Large intestine (tissue), 3 donors: ENCODE measurements at regions not wholly inside any gene's neighbourhood (a gene's known extent, or its start where the extent isn't known, plus 50 kb on each side); places are given as distances from the start of the nearest gene placed in this dataset.

ENCODE experiments used
- DNase-seq, 2 donors: peaks; one replicate each; pipeline versions ENCODE4 v3.0.0 to v3.0.0-alpha.2; 2013
- H3K27ac ChIP-seq: one replicate; pipeline ENCODE4 v1.5.1; 2013; ENCODE audit warnings: low read length
- H3K27me3 ChIP-seq: 2 replicates; pipeline ENCODE4 v1.6.1; 2013; ENCODE audit warnings: low read length; ENCODE audit not compliant: control insufficient read depth, insufficient read depth
- H3K36me3 ChIP-seq: 2 replicates; pipeline ENCODE4 v1.6.1; 2013; ENCODE audit warnings: low read length; ENCODE audit not compliant: control insufficient read depth, insufficient read depth
- H3K4me1 ChIP-seq: one replicate; pipeline ENCODE4 v1.6.1; 2013; ENCODE audit warnings: low read length; ENCODE audit not compliant: control insufficient read depth, insufficient read depth
- H3K4me3 ChIP-seq: one replicate; pipeline ENCODE4 v1.5.1; 2013; ENCODE audit warnings: low read length
- H3K9me3 ChIP-seq: one replicate; pipeline ENCODE4 v1.6.1; 2013; ENCODE audit warnings: mild to moderate bottlenecking, low read depth, low read length, moderate library complexity; ENCODE audit not compliant: control insufficient read depth
- WGBS: methylation state at CpG from one replicate; pipeline ENCODE4 v1.1.5; 2013; ENCODE audit warnings: low lambda C conversion rate; ENCODE audit not compliant: insufficient coverage; 5-methylcytosine and 5-hydroxymethylcytosine counted together

DNA sequence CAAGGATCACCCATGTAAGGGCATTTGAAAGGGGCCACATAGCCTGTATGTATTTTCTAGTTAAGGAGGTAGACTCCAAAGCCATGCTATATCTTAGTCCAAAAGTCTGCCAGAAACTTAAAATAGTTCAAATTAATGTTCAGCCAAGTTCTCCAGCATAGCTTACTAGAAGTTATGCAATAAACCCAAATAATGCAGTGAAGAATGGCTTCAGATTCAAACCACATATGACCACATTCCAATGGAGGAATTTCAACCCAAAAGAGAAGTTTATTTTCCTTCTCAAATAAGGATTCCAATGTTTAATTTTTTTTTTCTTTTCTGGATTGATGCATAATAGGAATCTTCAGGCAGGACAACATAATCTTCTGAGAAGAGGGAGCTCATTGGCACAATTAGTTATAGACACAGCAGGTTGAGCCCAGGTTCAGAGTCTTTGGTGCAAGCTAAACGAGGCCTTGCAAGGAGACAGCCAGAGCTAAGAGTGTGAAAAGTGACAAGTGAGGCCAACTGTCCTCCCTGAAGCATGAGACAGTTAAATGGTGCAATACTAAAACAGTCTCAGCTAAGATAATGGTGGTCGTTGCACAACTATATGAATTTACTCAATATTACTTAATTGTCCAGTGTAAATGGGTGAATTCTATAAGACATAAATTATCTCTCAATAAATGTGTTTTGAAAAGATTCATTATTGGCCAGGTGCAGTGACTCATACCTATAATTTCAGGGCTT, 598.8 kb upstream of the CDH4 start:
- Histone ChIP-seq H3K4me1 (no peaks in the 10 kb centered on the region), H3K27ac (no peak overlapping the region), H3K36me3 (no peaks in the 10 kb centered on the region), H3K9me3 (peaks cover 5% of the 10 kb centered on the region), H3K4me3 (no peak overlapping the region), H3K27me3 (no peaks in the 10 kb centered on the region)
- WGBS = 20% methylated on average over 1 of the region's 2 CpGs
- DNase-seq = no peak

DNA sequence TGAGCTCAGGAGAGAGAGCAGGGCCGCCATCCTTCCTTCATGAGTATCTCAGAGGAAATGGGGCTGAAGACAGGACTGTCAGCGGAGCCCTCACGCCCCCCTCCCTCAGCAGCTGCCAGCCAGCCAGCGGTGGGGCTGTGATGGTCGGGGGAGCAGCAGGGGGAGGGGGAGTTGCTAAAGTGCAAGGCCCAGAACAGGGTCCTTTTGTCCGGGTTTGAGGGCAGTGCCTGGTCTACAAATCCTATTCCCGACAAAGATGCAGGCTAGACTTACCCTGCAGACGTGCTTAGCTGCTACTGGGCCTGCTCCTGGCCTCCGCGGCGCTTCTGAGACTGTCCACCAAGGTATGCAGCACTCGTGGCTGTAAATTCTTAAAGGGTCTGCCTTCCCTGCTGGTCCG, 593.4 kb upstream of the CDH4 start:
- H3K27me3 ChIP-seq = no peaks in the 10 kb centered on the region
- H3K27ac ChIP-seq = no peak overlapping the region
- no peak for DNase-seq
- H3K9me3 ChIP-seq = no peaks in the 10 kb centered on the region
- no CpG with 5 or more reads among the region's 13 CpGs for WGBS
- H3K4me1 ChIP-seq = no peaks in the 10 kb centered on the region
- no peaks in the 10 kb centered on the region for H3K36me3 ChIP-seq
- no peak overlapping the region for H3K4me3 ChIP-seq

DNA sequence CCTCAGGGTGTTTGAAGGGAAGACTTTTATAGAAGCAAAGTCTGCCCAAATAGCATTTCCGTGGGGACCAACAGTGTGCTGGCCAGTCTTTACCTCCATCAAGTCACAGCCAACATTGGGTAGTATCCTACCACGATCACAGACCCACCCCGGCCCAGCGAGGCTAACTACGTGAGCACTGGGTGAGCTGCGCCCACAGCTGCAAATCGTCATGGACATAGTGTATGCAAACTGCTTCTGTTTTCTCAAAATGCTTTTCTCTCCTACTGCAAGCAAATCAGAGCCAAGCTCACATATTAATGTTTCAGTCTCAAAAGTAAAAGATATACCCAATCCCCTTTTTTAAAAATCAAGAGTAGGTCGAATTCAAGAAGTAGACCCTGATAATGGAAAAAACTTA, 592.8 kb upstream of the CDH4 start:
- 83% methylated on average over 1 of the region's 8 CpGs for WGBS
- no peaks in the 10 kb centered on the region for H3K4me1 ChIP-seq
- no peak overlapping the region for H3K4me3 ChIP-seq
- no peaks in the 10 kb centered on the region for H3K9me3 ChIP-seq
- no peaks in the 10 kb centered on the region for H3K27me3 ChIP-seq
- no peak overlapping the region for H3K27ac ChIP-seq
- no peak for DNase-seq
- no peaks in the 10 kb centered on the region for H3K36me3 ChIP-seq

DNA sequence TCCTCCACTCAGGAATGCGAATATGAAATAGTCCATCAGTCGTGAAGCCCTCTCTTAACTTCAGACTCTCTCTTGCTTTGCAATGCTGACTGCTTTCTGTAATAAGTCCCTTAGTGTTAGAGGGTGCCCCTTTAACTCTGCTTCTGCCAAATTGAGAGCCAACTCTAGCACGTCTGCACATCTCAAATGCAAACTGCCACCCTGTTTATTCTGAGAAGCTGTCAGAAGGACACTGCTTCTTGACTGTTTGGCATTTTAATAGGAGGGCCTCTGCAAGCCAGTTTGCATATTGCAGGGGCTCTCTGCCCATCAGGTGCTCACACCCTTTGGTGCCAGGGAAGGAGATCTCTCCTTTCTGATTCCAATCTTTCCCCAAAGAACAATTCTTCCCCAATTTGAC, 589.8 kb upstream of the CDH4 start:
- Histone ChIP-seq H3K27ac (no peak overlapping the region), H3K36me3 (no peaks in the 10 kb centered on the region), H3K27me3 (no peaks in the 10 kb centered on the region), H3K4me3 (no peak overlapping the region), H3K4me1 (no peaks in the 10 kb centered on the region), H3K9me3 (no peaks in the 10 kb centered on the region)
- DNase-seq = no peak
- 20% methylated on average over 1 of the region's 3 CpGs for WGBS

DNA sequence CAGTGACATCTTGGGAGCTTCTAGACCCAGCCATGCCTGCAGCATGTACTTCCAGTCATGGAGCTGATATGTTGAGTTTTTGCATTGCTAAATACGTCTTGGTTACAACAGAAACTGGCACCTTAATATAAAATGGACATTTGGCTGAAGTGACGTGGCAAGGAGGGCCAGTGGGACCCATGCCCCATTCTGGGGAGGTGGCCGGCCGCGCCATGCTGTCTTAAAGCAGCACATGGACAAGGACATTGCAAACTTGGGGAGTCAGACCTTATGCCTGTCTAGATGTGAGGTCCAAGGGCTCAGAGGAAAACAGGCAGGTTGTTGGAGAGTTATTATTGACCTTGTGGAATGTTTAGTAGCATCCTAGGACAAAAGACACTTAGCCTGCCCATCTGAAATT, 588.0 kb upstream of the CDH4 start:
- Histone ChIP-seq H3K9me3 (no peaks in the 10 kb centered on the region), H3K4me1 (no peaks in the 10 kb centered on the region), H3K4me3 (no peak overlapping the region), H3K27me3 (no peaks in the 10 kb centered on the region), H3K27ac (no peak overlapping the region), H3K36me3 (no peaks in the 10 kb centered on the region)
- WGBS = no CpG with 5 or more reads among the region's 5 CpGs
- no peak for DNase-seq

DNA sequence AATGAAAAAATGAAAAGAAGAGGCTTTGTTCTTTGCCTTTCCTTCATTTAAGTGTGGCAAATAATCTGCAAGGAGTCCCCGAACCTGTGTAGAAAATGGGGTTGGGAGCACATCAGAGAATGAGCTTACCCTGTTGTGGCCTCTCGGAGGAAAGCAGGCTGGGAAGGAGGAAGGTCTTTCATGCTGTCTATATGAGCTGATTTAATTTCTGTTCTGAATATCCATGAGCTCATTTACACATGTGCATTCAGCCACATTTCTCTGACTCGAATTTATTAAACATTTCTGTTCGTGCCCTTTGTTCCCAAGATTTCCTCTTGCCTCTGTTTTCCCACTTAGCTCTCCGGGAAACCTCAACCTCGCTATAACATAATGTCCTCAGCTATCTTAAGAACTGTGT, 584.4 kb upstream of the CDH4 start:
- no peak overlapping the region for H3K4me3 ChIP-seq
- no peak overlapping the region for H3K27ac ChIP-seq
- no peaks in the 10 kb centered on the region for H3K9me3 ChIP-seq
- no peaks in the 10 kb centered on the region for H3K27me3 ChIP-seq
- no peaks in the 10 kb centered on the region for H3K36me3 ChIP-seq
- DNase-seq = no peak
- H3K4me1 ChIP-seq = no peaks in the 10 kb centered on the region
- WGBS = 61% methylated on average over 4 of the region's 6 CpGs

DNA sequence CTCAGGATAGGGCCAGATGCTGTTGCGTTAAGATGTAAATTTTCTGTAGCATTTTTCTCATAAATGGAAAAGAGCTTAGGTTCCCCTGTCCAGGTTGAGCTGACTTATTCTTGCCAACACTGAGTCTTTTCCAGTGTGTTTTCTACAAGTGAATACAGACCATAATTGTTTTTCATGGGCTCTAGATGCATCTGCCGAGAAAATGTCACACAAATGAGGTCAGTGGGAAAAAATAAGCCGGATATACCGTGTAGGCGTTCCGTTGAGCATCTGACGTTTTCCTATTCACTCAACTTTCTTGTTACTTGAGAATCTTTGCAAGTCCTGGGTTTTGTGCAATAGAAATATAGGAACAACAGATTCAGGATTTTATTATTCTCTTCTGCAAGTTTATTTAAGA, 582.9 kb upstream of the CDH4 start:
- Histone ChIP-seq H3K27ac (no peak overlapping the region), H3K36me3 (no peaks in the 10 kb centered on the region), H3K27me3 (no peaks in the 10 kb centered on the region), H3K4me1 (no peaks in the 10 kb centered on the region), H3K9me3 (no peaks in the 10 kb centered on the region), H3K4me3 (no peak overlapping the region)
- WGBS = no CpG with 5 or more reads among the region's 7 CpGs
- DNase-seq = no peak

DNA sequence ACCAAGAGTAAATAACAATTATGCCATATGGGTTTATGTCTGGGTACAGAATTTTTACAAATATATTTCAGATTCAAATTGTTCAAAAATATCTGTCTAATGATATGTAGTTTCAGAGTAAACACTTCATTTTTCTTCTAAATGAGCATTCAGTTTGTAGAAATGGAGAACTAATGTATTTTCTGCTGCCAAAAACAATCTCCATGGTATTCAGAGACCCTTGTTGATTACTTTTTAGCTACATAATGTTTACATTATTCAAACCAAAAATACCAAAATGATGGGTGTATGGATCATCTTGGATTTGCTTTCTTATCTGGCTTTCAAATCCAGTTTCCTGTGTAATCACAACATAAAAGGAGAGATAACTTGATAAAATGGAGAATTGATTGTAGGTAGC, 576.0 kb upstream of the CDH4 start:
- no peaks in the 10 kb centered on the region for H3K36me3 ChIP-seq
- no peak for DNase-seq
- H3K27me3 ChIP-seq = no peaks in the 10 kb centered on the region

DNA sequence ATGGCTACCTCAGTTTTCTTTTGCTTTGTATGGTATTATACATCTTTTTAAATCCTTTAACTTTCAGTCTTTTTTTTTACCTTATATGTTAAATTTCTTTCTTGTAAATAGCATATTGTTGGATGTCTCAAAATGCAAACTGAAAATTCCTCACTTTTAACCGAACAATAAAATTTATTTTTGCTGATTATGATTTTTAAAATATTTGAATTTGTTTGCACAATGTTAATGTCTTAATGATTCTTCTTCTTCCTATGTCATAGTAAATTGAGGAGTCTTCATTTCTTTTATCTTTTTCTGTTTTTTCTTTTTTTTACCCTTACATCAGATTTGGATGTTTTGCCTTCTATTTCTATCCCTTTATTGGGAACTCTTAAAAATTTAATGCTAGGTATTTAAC, 574.2 kb upstream of the CDH4 start:
- no peaks in the 10 kb centered on the region for H3K4me1 ChIP-seq
- WGBS = 80% methylated on average over 1 of the region's 1 CpG
- H3K27me3 ChIP-seq = no peaks in the 10 kb centered on the region

More for the DNA sequence above, 576.0 kb upstream of the CDH4 start:
- Histone ChIP-seq H3K4me3 (no peak overlapping the region), H3K9me3 (no peaks in the 10 kb centered on the region), H3K27ac (no peak overlapping the region), H3K4me1 (no peaks in the 10 kb centered on the region)

DNA sequence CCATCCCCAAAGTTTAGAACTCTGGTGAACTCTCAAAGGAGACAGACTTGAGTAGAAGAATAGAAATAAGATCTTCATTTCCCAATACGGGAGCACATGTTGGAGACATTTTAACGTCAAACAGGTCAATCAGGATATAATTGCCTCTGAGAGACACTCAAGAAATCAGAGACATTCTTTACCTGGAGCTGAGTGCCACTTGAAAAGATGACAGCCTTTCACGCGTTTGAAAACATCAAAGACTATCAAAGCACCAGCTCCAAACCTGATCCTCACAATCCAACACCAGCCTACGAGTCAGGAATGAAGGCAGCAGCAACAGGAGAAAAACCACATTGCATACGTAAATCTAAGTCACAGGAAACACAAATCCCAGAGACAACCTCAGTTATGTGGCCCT, 571.5 kb upstream of the CDH4 start:
- DNase-seq = no peak
- Histone ChIP-seq H3K4me1 (no peaks in the 10 kb centered on the region), H3K4me3 (no peak overlapping the region), H3K27me3 (no peaks in the 10 kb centered on the region), H3K36me3 (no peaks in the 10 kb centered on the region), H3K9me3 (no peaks in the 10 kb centered on the region), H3K27ac (no peak overlapping the region)
- no CpG with 5 or more reads among the region's 6 CpGs for WGBS

More for the DNA sequence above, 574.2 kb upstream of the CDH4 start:
- H3K4me3 ChIP-seq = no peak overlapping the region
- H3K36me3 ChIP-seq = no peaks in the 10 kb centered on the region
- no peaks in the 10 kb centered on the region for H3K9me3 ChIP-seq
- H3K27ac ChIP-seq = no peak overlapping the region
- DNase-seq = no peak

DNA sequence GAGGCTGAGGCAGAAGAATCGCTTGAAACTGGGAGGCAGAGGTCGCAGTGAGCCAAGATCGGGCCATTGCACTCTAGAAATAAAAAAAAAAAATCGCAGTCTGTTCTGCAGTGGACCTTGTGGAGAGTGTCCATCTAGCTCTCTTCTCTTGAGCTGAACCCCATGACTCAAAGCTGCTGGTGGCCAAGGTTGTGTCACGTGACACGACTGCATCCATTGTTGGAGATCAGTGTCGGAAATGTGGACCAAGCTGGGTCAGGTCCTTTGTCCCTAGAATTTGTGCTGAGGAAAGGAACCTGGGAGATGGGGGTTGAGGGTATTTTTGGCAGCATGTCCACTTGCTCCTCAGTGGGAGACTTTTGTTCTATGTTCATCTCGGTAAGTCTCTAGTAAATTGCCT, 564.8 kb upstream of the CDH4 start:
- H3K4me3 ChIP-seq = no peak overlapping the region
- WGBS = no CpG with 5 or more reads among the region's 8 CpGs
- no peaks in the 10 kb centered on the region for H3K27me3 ChIP-seq
- DNase-seq = no peak
- H3K9me3 ChIP-seq = no peaks in the 10 kb centered on the region
- H3K4me1 ChIP-seq = no peaks in the 10 kb centered on the region
- H3K36me3 ChIP-seq = no peaks in the 10 kb centered on the region
- H3K27ac ChIP-seq = no peak overlapping the region
